ENCODE measurements at regions not wholly inside any gene's neighbourhood (a gene's known extent, or its start where the extent isn't known, plus 50 kb on each side); places are given as distances from the start of the nearest gene placed in this dataset.

- H3K79me1 ChIP-seq (ENCODE audit: low read length) = no peaks in the 10 kb centered on the region
- H3K4ac ChIP-seq (ENCODE audit: low read depth, low read length) = no peak overlapping the region
- no peaks in the 10 kb centered on the region for H3K79me2 ChIP-seq (ENCODE audit: control insufficient read depth, insufficient read depth, low read length)
- H3K56ac ChIP-seq (ENCODE audit: low read length) = no peak overlapping the region
- H3K27me3 ChIP-seq (ENCODE audit: insufficient read depth, low read length, poor library complexity) = no peaks in the 10 kb centered on the region
- no peaks in the 10 kb centered on the region for H3K4me1 ChIP-seq (ENCODE audit: control insufficient read depth, low read depth, low read length)
- no peak overlapping the region for H2AK5ac ChIP-seq (ENCODE audit: low read length)
- no peaks in the 10 kb centered on the region for H3K36me3 ChIP-seq (ENCODE audit: control insufficient read depth, insufficient read depth, low read length)
- no peak overlapping the region for H3K27ac ChIP-seq (ENCODE audit: low read depth, low read length)
- H4K5ac ChIP-seq (ENCODE audit: low read length) = no peak overlapping the region
- WGBS (ENCODE audit: extremely low coverage, insufficient coverage, low lambda C conversion rate) = no CpG with 5 or more reads among the region's 1 CpG
- H3K4me2 ChIP-seq (ENCODE audit: low read length) = no peak overlapping the region
- H2BK15ac ChIP-seq (replicated peaks; ENCODE audit: low read depth) = no peak overlapping the region
- no peak overlapping the region for H3K9ac ChIP-seq (ENCODE audit: low read length)
- no peak overlapping the region for H3K23ac ChIP-seq (ENCODE audit: low read length)
- peak overlapping the region; percentile 30 for H3K18ac ChIP-seq (ENCODE audit: low read length)
- no peak overlapping the region for H3K4me3 ChIP-seq (ENCODE audit: low read length)
- H2BK5ac ChIP-seq (ENCODE audit: low read length) = no peak overlapping the region
- H4K8ac ChIP-seq (ENCODE audit: low read depth, low read length) = no peak overlapping the region
- H2BK120ac ChIP-seq (ENCODE audit: low read depth, low read length) = no peak overlapping the region
- DNase-seq = no peak
These were observed 611.2 kb upstream of the PLXNA2 start for GRCh38 chr1:208855403-208855802.

GRCh38 chr1:208857465-208857864 is 613.3 kb upstream of the PLXNA2 start:
- Histone ChIP-seq H4K8ac (ENCODE audit: low read depth, low read length) (no peak overlapping the region), H3K56ac (ENCODE audit: low read length) (no peak overlapping the region), H3K36me3 (ENCODE audit: control insufficient read depth, insufficient read depth, low read length) (no peaks in the 10 kb centered on the region), H4K5ac (ENCODE audit: low read length) (no peak overlapping the region), H3K27me3 (ENCODE audit: insufficient read depth, low read length, poor library complexity) (no peaks in the 10 kb centered on the region), H3K23ac (ENCODE audit: low read length) (no peak overlapping the region), H2BK5ac (ENCODE audit: low read length) (no peak overlapping the region), H3K18ac (ENCODE audit: low read length) (no peak overlapping the region), H2AK5ac (ENCODE audit: low read length) (no peak overlapping the region), H3K27ac (ENCODE audit: low read depth, low read length) (no peak overlapping the region), H3K4ac (ENCODE audit: low read depth, low read length) (no peak overlapping the region), H3K79me2 (ENCODE audit: control insufficient read depth, insufficient read depth, low read length) (no peaks in the 10 kb centered on the region), H3K4me1 (ENCODE audit: control insufficient read depth, low read depth, low read length) (no peaks in the 10 kb centered on the region), H3K4me3 (ENCODE audit: low read length) (no peak overlapping the region), H3K9ac (ENCODE audit: low read length) (no peak overlapping the region), H2BK120ac (ENCODE audit: low read depth, low read length) (no peak overlapping the region), H3K79me1 (ENCODE audit: low read length) (no peaks in the 10 kb centered on the region), H2BK15ac (replicated peaks; ENCODE audit: low read depth) (no peak overlapping the region), H3K4me2 (ENCODE audit: low read length) (no peak overlapping the region)
- DNase-seq = no peak
- WGBS (ENCODE audit: extremely low coverage, insufficient coverage, low lambda C conversion rate) = no CpG with 5 or more reads among the region's 2 CpGs

- Histone ChIP-seq H3K9ac (ENCODE audit: low read length) (no peak overlapping the region), H3K79me2 (ENCODE audit: control insufficient read depth, insufficient read depth, low read length) (no peaks in the 10 kb centered on the region), H2BK5ac (ENCODE audit: low read length) (no peak overlapping the region), H4K5ac (ENCODE audit: low read length) (no peak overlapping the region), H3K4me2 (ENCODE audit: low read length) (no peak overlapping the region), H3K4ac (ENCODE audit: low read depth, low read length) (no peak overlapping the region), H3K4me3 (ENCODE audit: low read length) (no peak overlapping the region), H3K79me1 (ENCODE audit: low read length) (no peaks in the 10 kb centered on the region), H2BK15ac (replicated peaks; ENCODE audit: low read depth) (no peak overlapping the region), H3K18ac (ENCODE audit: low read length) (no peak overlapping the region), H3K27ac (ENCODE audit: low read depth, low read length) (no peak overlapping the region), H3K23ac (ENCODE audit: low read length) (no peak overlapping the region), H2BK120ac (ENCODE audit: low read depth, low read length) (no peak overlapping the region), H3K27me3 (ENCODE audit: insufficient read depth, low read length, poor library complexity) (no peaks in the 10 kb centered on the region), H2AK5ac (ENCODE audit: low read length) (no peak overlapping the region), H3K36me3 (ENCODE audit: control insufficient read depth, insufficient read depth, low read length) (no peaks in the 10 kb centered on the region), H4K8ac (ENCODE audit: low read depth, low read length) (no peak overlapping the region), H3K56ac (ENCODE audit: low read length) (no peak overlapping the region), H3K4me1 (ENCODE audit: control insufficient read depth, low read depth, low read length) (no peaks in the 10 kb centered on the region)
- no peak for DNase-seq
- WGBS (ENCODE audit: extremely low coverage, insufficient coverage, low lambda C conversion rate) = 100% methylated on average over 1 of the region's 5 CpGs
These were observed 614.6 kb upstream of the PLXNA2 start for GRCh38 chr1:208858738-208859137.

GRCh38 chr1:208864366-208864965 is 620.3 kb upstream of the PLXNA2 start:
- Histone ChIP-seq H3K79me1 (ENCODE audit: low read length) (no peaks in the 10 kb centered on the region), H3K23ac (ENCODE audit: low read length) (no peak overlapping the region), H3K4me1 (ENCODE audit: control insufficient read depth, low read depth, low read length) (no peaks in the 10 kb centered on the region), H3K4me3 (ENCODE audit: low read length) (no peak overlapping the region), H4K8ac (ENCODE audit: low read depth, low read length) (no peak overlapping the region), H3K36me3 (ENCODE audit: control insufficient read depth, insufficient read depth, low read length) (no peaks in the 10 kb centered on the region), H4K5ac (ENCODE audit: low read length) (no peak overlapping the region), H3K9ac (ENCODE audit: low read length) (no peak overlapping the region), H2BK15ac (replicated peaks; ENCODE audit: low read depth) (no peak overlapping the region), H3K79me2 (ENCODE audit: control insufficient read depth, insufficient read depth, low read length) (no peaks in the 10 kb centered on the region), H2AK5ac (ENCODE audit: low read length) (no peak overlapping the region), H3K18ac (ENCODE audit: low read length) (no peak overlapping the region), H3K4ac (ENCODE audit: low read depth, low read length) (no peak overlapping the region), H3K56ac (ENCODE audit: low read length) (no peak overlapping the region), H2BK5ac (ENCODE audit: low read length) (no peak overlapping the region), H3K4me2 (ENCODE audit: low read length) (no peak overlapping the region), H3K27me3 (ENCODE audit: insufficient read depth, low read length, poor library complexity) (no peaks in the 10 kb centered on the region), H2BK120ac (ENCODE audit: low read depth, low read length) (no peak overlapping the region), H3K27ac (ENCODE audit: low read depth, low read length) (no peak overlapping the region)
- DNase-seq = no peak
- WGBS (ENCODE audit: extremely low coverage, insufficient coverage, low lambda C conversion rate) = no CpG with 5 or more reads among the region's 1 CpG

DNA sequence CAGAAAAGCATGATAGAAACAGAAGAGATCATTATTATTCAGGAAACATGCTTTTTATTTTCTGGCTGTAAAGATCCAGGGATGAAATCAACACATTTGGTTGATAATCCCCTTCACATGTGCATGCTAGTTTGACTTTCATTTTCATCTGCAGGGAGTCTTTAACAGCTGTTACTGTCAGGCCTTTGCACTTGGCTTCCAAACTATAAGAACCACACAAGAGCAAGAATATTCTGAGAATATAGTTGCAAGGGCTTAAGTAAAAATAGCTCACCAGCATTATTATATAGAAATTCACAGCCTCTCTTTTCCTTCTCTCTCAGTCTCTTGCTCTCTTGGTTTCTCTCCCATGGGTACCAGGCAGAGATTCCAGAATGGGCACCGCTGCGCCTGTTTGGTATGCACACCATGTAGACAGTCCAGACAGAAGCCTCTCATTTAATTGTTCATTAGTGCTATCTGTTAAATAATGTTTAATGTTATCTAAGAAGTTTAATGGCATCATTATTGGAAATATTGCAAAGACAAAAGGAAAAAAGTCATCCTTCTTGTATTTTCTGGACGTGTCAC is 622.3 kb upstream of the PLXNA2 start:
- Histone ChIP-seq H3K23ac (ENCODE audit: low read length) (no peak overlapping the region), H4K5ac (ENCODE audit: low read length) (no peak overlapping the region), H3K4me1 (ENCODE audit: control insufficient read depth, low read depth, low read length) (no peaks in the 10 kb centered on the region), H2BK120ac (ENCODE audit: low read depth, low read length) (no peak overlapping the region), H4K8ac (ENCODE audit: low read depth, low read length) (no peak overlapping the region), H3K36me3 (ENCODE audit: control insufficient read depth, insufficient read depth, low read length) (no peaks in the 10 kb centered on the region), H3K27ac (ENCODE audit: low read depth, low read length) (no peak overlapping the region), H3K9ac (ENCODE audit: low read length) (no peak overlapping the region), H2BK5ac (ENCODE audit: low read length) (no peak overlapping the region), H2AK5ac (ENCODE audit: low read length) (no peak overlapping the region), H3K4ac (ENCODE audit: low read depth, low read length) (no peak overlapping the region), H3K18ac (ENCODE audit: low read length) (no peak overlapping the region), H3K56ac (ENCODE audit: low read length) (no peak overlapping the region), H3K27me3 (ENCODE audit: insufficient read depth, low read length, poor library complexity) (no peaks in the 10 kb centered on the region), H3K79me2 (ENCODE audit: control insufficient read depth, insufficient read depth, low read length) (no peaks in the 10 kb centered on the region), H3K79me1 (ENCODE audit: low read length) (no peaks in the 10 kb centered on the region), H2BK15ac (replicated peaks; ENCODE audit: low read depth) (no peak overlapping the region), H3K4me3 (ENCODE audit: low read length) (no peak overlapping the region), H3K4me2 (ENCODE audit: low read length) (no peak overlapping the region)
- no peak for DNase-seq
- no CpG with 5 or more reads among the region's 3 CpGs for WGBS (ENCODE audit: extremely low coverage, insufficient coverage, low lambda C conversion rate)

- DNase-seq = no peak
- H3K18ac ChIP-seq (ENCODE audit: low read length) = no peak overlapping the region
- H3K4me2 ChIP-seq (ENCODE audit: low read length) = no peak overlapping the region
- no peak overlapping the region for H4K5ac ChIP-seq (ENCODE audit: low read length)
- no peak overlapping the region for H2AK5ac ChIP-seq (ENCODE audit: low read length)
- H3K79me1 ChIP-seq (ENCODE audit: low read length) = no peaks in the 10 kb centered on the region
- no peak overlapping the region for H4K8ac ChIP-seq (ENCODE audit: low read depth, low read length)
- H3K9ac ChIP-seq (ENCODE audit: low read length) = no peak overlapping the region
- H3K36me3 ChIP-seq (ENCODE audit: control insufficient read depth, insufficient read depth, low read length) = no peaks in the 10 kb centered on the region
- H3K27ac ChIP-seq (ENCODE audit: low read depth, low read length) = no peak overlapping the region
- H3K23ac ChIP-seq (ENCODE audit: low read length) = no peak overlapping the region
- WGBS (ENCODE audit: extremely low coverage, insufficient coverage, low lambda C conversion rate) = no CpG with 5 or more reads among the region's 2 CpGs
- H3K4me3 ChIP-seq (ENCODE audit: low read length) = no peak overlapping the region
- H3K79me2 ChIP-seq (ENCODE audit: control insufficient read depth, insufficient read depth, low read length) = no peaks in the 10 kb centered on the region
- H2BK15ac ChIP-seq (replicated peaks; ENCODE audit: low read depth) = no peak overlapping the region
- no peak overlapping the region for H3K4ac ChIP-seq (ENCODE audit: low read depth, low read length)
- H3K56ac ChIP-seq (ENCODE audit: low read length) = no peak overlapping the region
- no peak overlapping the region for H2BK5ac ChIP-seq (ENCODE audit: low read length)
- no peak overlapping the region for H2BK120ac ChIP-seq (ENCODE audit: low read depth, low read length)
- no peaks in the 10 kb centered on the region for H3K27me3 ChIP-seq (ENCODE audit: insufficient read depth, low read length, poor library complexity)
- no peaks in the 10 kb centered on the region for H3K4me1 ChIP-seq (ENCODE audit: control insufficient read depth, low read depth, low read length)
These were observed 624.4 kb upstream of the PLXNA2 start for GRCh38 chr1:208868554-208868953.
